GM18499 (cell line): ENCODE measurements at regions not wholly inside any gene's neighbourhood (a gene's known extent, or its start where the extent isn't known, plus 50 kb on each side); places are given as distances from the start of the nearest gene placed in this dataset.
"Not testable (repeated sequence)": the region's sequence is repeated elsewhere in the genome, so short reads cannot be mapped to it uniquely, and the experiment has no call there.

Experiments used
- ATAC-seq: cut with Tn5 transposase; IDR thresholded peaks from one replicate; pipeline ENCODE4 v1.9.1; 2021; ENCODE audit warnings: moderate number of reproducible peaks; ENCODE audit not compliant: insufficient read depth, unreplicated experiment

GRCh38 chr6:139883776-139884175, 509.3 kb upstream of the CITED2 start:
- no peak for ATAC-seq

GRCh38 chr6:139882977-139883728, 508.7 kb upstream of the CITED2 start:
- no peak for ATAC-seq

GRCh38 chr6:139882234-139882633, 507.8 kb upstream of the CITED2 start:
- no peak for ATAC-seq

GRCh38 chr6:139881728-139882211, 507.3 kb upstream of the CITED2 start:
- ATAC-seq, result no peak

- ATAC-seq, result no peak
Measured at GRCh38 chr6:139881236-139881635, 506.8 kb upstream of the CITED2 start.

- no peak for ATAC-seq
Measured at GRCh38 chr6:139879823-139880356, 505.4 kb upstream of the CITED2 start.

- not testable (repeated sequence) for ATAC-seq
Measured at GRCh38 chr6:139879241-139879640, 504.8 kb upstream of the CITED2 start.

GRCh38 chr6:139877828-139878405, 503.5 kb upstream of the CITED2 start:
- no peak for ATAC-seq

- ATAC-seq, result no peak
Measured at GRCh38 chr6:139872665-139873064, 498.2 kb upstream of the CITED2 start.

GRCh38 chr6:139871803-139872510, 497.5 kb upstream of the CITED2 start:
- ATAC-seq, result no peak

GRCh38 chr6:139871165-139871710, 496.8 kb upstream of the CITED2 start:
- ATAC-seq, result no peak

- ATAC-seq, result no peak
Measured at GRCh38 chr6:139868576-139868975, 494.1 kb upstream of the CITED2 start.

- ATAC-seq, result no peak
Measured at GRCh38 chr6:139863964-139864363, 489.5 kb upstream of the CITED2 start.

- no peak for ATAC-seq
Measured at GRCh38 chr6:139863346-139863745, 488.9 kb upstream of the CITED2 start.

GRCh38 chr6:139862311-139862710, 487.9 kb upstream of the CITED2 start:
- ATAC-seq, result no peak

GRCh38 chr6:139860203-139860602, 485.8 kb upstream of the CITED2 start:
- ATAC-seq, result no peak

- no peak for ATAC-seq
Measured at GRCh38 chr6:139858429-139858828, 484.0 kb upstream of the CITED2 start.

GRCh38 chr6:139857143-139857542, 482.7 kb upstream of the CITED2 start:
- no peak for ATAC-seq

- no peak for ATAC-seq
Measured at GRCh38 chr6:139856562-139856961, 482.1 kb upstream of the CITED2 start.

GRCh38 chr6:139855671-139856311, 481.3 kb upstream of the CITED2 start:
- ATAC-seq, result no peak
